ENCODE measurements at regions not wholly inside any gene's neighbourhood (a gene's known extent, or its start where the extent isn't known, plus 50 kb on each side); places are given as distances from the start of the nearest gene placed in this dataset.

DNA sequence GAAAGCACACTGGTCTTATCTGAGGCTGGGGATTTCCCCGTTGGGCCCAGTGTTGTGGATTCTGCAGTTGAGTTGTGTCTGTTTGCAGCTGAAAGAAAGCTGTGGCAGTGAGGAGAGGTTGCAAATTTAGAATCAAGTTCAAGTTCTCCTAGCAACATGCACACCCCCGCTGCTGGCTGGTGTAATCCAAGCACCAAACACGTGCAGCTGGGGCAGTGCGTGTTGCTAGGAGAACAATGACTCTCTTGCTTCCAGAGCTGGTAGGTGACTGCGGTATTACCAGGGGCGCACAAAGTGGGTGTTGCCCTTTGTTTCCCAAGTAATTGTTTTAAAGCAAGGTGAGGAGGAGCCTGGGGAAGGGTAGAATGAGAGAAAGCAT is 91.5 kb downstream of the IER5 start:
- TF ChIP-seq GATA3 (IDR thresholded peaks at IDR 0.05; ENCODE audit: low read depth, low read length) = no peak
- TF ChIP-seq GATA2 (IDR thresholded peaks at IDR 0.05; ENCODE audit: low read depth, low read length) = no peak

All from SH-SY5Y (cell line).